ENCODE measurements at regions not wholly inside any gene's neighbourhood (a gene's known extent, or its start where the extent isn't known, plus 50 kb on each side); places are given as distances from the start of the nearest gene placed in this dataset.

GRCh38 chr3:106190296-106190695, 321.5 kb upstream of the CBLB start:
- no peaks in the 10 kb centered on the region for H3K36me3 Mint-ChIP-seq (ENCODE audit: low read depth)
- no peak overlapping the region for H2AFZ ChIP-seq
- peaks cover 16% of the 10 kb centered on the region; the same call in 1 of the 2 replicates for H3K4me1 ChIP-seq (ENCODE audit: insufficient read depth)
- H3K36me3 ChIP-seq (ENCODE audit: insufficient read depth): no peaks in the 10 kb centered on the region
- H3K27ac ChIP-seq (ENCODE audit: low read depth): no peak overlapping the region
- no peaks in the 10 kb centered on the region for H4K20me1 ChIP-seq (replicated peaks; ENCODE audit: insufficient read depth)
- H3K4me2 ChIP-seq: no peak overlapping the region
- peaks cover 18% of the 10 kb centered on the region for H3K4me1 Mint-ChIP-seq
- no peaks in the 10 kb centered on the region for H3K79me2 ChIP-seq (replicated peaks; ENCODE audit: insufficient read depth)
- no peak for TF ChIP-seq ETS1 (IDR thresholded peaks at IDR 0.05)
- TF ChIP-seq EZH2 (IDR thresholded peaks at IDR 0.05; ENCODE audit: low read depth, unreplicated experiment): no peak
- no peak for TF ChIP-seq STAT1 (IDR thresholded peaks at IDR 0.05; ENCODE audit: unreplicated experiment)
- TF ChIP-seq ZNF114 (CRISPR knock-in tag; IDR thresholded peaks at IDR 0.05): no peak
- TF ChIP-seq ZNF331 (CRISPR knock-in tag; IDR thresholded peaks at IDR 0.05; ENCODE audit: low read depth): no peak
- TF ChIP-seq POLR2AphosphoS5 (IDR thresholded peaks at IDR 0.05; ENCODE audit: low read depth): no peak
- TF ChIP-seq CREB1 (CRISPR knock-in tag; IDR thresholded peaks at IDR 0.05; ENCODE audit: low read depth): no peak
- TF ChIP-seq REST (IDR thresholded peaks at IDR 0.05; ENCODE audit: unreplicated experiment): no peak
- no peak for TF ChIP-seq NANOG (IDR thresholded peaks at IDR 0.05; ENCODE audit: borderline replicate concordance)
- no peak for TF ChIP-seq EZH2phosphoT487 (IDR thresholded peaks at IDR 0.05; ENCODE audit: unreplicated experiment)
- no peak for TF ChIP-seq JUNB (IDR thresholded peaks at IDR 0.05; ENCODE audit: unreplicated experiment)
- TF ChIP-seq CTCF (conservative IDR thresholded peaks at IDR 0.05; ENCODE audit: low read depth in 2 of 2): no peak
- TF ChIP-seq ZNF462 (CRISPR knock-in tag; IDR thresholded peaks at IDR 0.05): no peak
- H3K9me2 ChIP-seq (ENCODE audit: insufficient read depth): no peaks in the 10 kb centered on the region; the same call in 1 of the 2 replicates
- H3F3A ChIP-seq (replicated peaks; ENCODE audit: low read depth): no peaks in the 10 kb centered on the region
- no peaks in the 10 kb centered on the region for H3K27me3 Mint-ChIP-seq (ENCODE audit: insufficient read depth, low read depth, poor library complexity)
- H3K4me3 Mint-ChIP-seq: no peak overlapping the region
- DNase-seq (ENCODE audit: low spot score) (no peak), ATAC-seq (no peak)
- no peak overlapping the region for H3K4me3 ChIP-seq
- H3K9me3 Mint-ChIP-seq: no peaks in the 10 kb centered on the region
- H3K27ac Mint-ChIP-seq: no peak overlapping the region
- no peaks in the 10 kb centered on the region for H3K27me3 ChIP-seq (ENCODE audit: insufficient read depth)

Measured in GM23338 (cell line).